ENCODE measurements at regions not wholly inside any gene's neighbourhood (a gene's known extent, or its start where the extent isn't known, plus 50 kb on each side); places are given as distances from the start of the nearest gene placed in this dataset.

- Histone ChIP-seq H4K20me1 (ENCODE audit: control insufficient read depth, insufficient read depth, low read depth, low read length) (no peaks in the 10 kb centered on the region), H3K27ac (ENCODE audit: low read depth, low read length) (no peak overlapping the region), H3K4me3 (ENCODE audit: low read length) (no peak overlapping the region), H3K9me2 (replicated peaks; ENCODE audit: control insufficient read depth, low read length) (no peaks in the 10 kb centered on the region), H3K9me3 (ENCODE audit: control insufficient read depth, insufficient read depth, low read length) (no peaks in the 10 kb centered on the region), H3K27me3 (ENCODE audit: control insufficient read depth, low read length) (no peaks in the 10 kb centered on the region), H3F3A (ENCODE audit: control insufficient read depth, insufficient read depth) (no peaks in the 10 kb centered on the region), H3K36me3 (ENCODE audit: control insufficient read depth, low read length) (no peaks in the 10 kb centered on the region), H3K79me2 (ENCODE audit: control insufficient read depth, low read length) (no peaks in the 10 kb centered on the region), H3K4me1 (ENCODE audit: control insufficient read depth, low read length) (no peaks in the 10 kb centered on the region), H3K4me2 (ENCODE audit: low read length) (no peak overlapping the region)
- TF ChIP-seq CTCF (IDR thresholded peaks at IDR 0.05; ENCODE audit: low read depth, low read length, poor library complexity, severe bottlenecking) (no peak), EZH2phosphoT487 (IDR thresholded peaks at IDR 0.05; ENCODE audit: borderline replicate concordance, low read length) (no peak)
These were observed 63.5 kb downstream of the SYT4 start for GRCh38 chr18:43213816-43214215.

GRCh38 chr18:43211059-43211458 lies 66.2 kb downstream of the SYT4 start:
- no peaks in the 10 kb centered on the region for H4K20me1 ChIP-seq (ENCODE audit: control insufficient read depth, insufficient read depth, low read depth, low read length)
- H3K4me2 ChIP-seq (ENCODE audit: low read length) = no peak overlapping the region
- H3K79me2 ChIP-seq (ENCODE audit: control insufficient read depth, low read length) = no peaks in the 10 kb centered on the region
- H3K4me3 ChIP-seq (ENCODE audit: low read length) = no peak overlapping the region
- no peak for TF ChIP-seq EZH2phosphoT487 (IDR thresholded peaks at IDR 0.05; ENCODE audit: borderline replicate concordance, low read length)
- TF ChIP-seq CTCF (IDR thresholded peaks at IDR 0.05; ENCODE audit: low read depth, low read length, poor library complexity, severe bottlenecking) = no peak
- H3K9me3 ChIP-seq (ENCODE audit: control insufficient read depth, insufficient read depth, low read length) = no peaks in the 10 kb centered on the region
- H3K36me3 ChIP-seq (ENCODE audit: control insufficient read depth, low read length) = no peaks in the 10 kb centered on the region
- no peaks in the 10 kb centered on the region for H3K27me3 ChIP-seq (ENCODE audit: control insufficient read depth, low read length)
- no peaks in the 10 kb centered on the region for H3K9me2 ChIP-seq (replicated peaks; ENCODE audit: control insufficient read depth, low read length)
- no peaks in the 10 kb centered on the region for H3F3A ChIP-seq (ENCODE audit: control insufficient read depth, insufficient read depth)
- H3K4me1 ChIP-seq (ENCODE audit: control insufficient read depth, low read length) = no peaks in the 10 kb centered on the region
- H3K27ac ChIP-seq (ENCODE audit: low read depth, low read length) = no peak overlapping the region

- Histone ChIP-seq H3K9me3 (ENCODE audit: control insufficient read depth, insufficient read depth, low read length) (no peaks in the 10 kb centered on the region), H3K27me3 (ENCODE audit: control insufficient read depth, low read length) (no peaks in the 10 kb centered on the region), H3K4me2 (ENCODE audit: low read length) (no peak overlapping the region), H4K20me1 (ENCODE audit: control insufficient read depth, insufficient read depth, low read depth, low read length) (no peaks in the 10 kb centered on the region), H3K4me3 (ENCODE audit: low read length) (no peak overlapping the region), H3F3A (ENCODE audit: control insufficient read depth, insufficient read depth) (no peaks in the 10 kb centered on the region), H3K4me1 (ENCODE audit: control insufficient read depth, low read length) (no peaks in the 10 kb centered on the region), H3K79me2 (ENCODE audit: control insufficient read depth, low read length) (no peaks in the 10 kb centered on the region), H3K27ac (ENCODE audit: low read depth, low read length) (no peak overlapping the region), H3K9me2 (replicated peaks; ENCODE audit: control insufficient read depth, low read length) (no peaks in the 10 kb centered on the region; the same call in 1 of the 2 replicates), H3K36me3 (ENCODE audit: control insufficient read depth, low read length) (no peaks in the 10 kb centered on the region)
- TF ChIP-seq CTCF (IDR thresholded peaks at IDR 0.05; ENCODE audit: low read depth, low read length, poor library complexity, severe bottlenecking) = no peak
- no peak for TF ChIP-seq EZH2phosphoT487 (IDR thresholded peaks at IDR 0.05; ENCODE audit: borderline replicate concordance, low read length)
These were observed 79.9 kb upstream of the RIT2 start for GRCh38 chr18:43195421-43195820.

- TF ChIP-seq EZH2phosphoT487 (IDR thresholded peaks at IDR 0.05; ENCODE audit: borderline replicate concordance, low read length) = no peak
- TF ChIP-seq CTCF (IDR thresholded peaks at IDR 0.05; ENCODE audit: low read depth, low read length, poor library complexity, severe bottlenecking) = no peak
- Histone ChIP-seq H3K36me3 (ENCODE audit: control insufficient read depth, low read length) (no peaks in the 10 kb centered on the region), H4K20me1 (ENCODE audit: control insufficient read depth, insufficient read depth, low read depth, low read length) (no peaks in the 10 kb centered on the region), H3F3A (ENCODE audit: control insufficient read depth, insufficient read depth) (no peaks in the 10 kb centered on the region), H3K4me3 (ENCODE audit: low read length) (no peak overlapping the region), H3K9me3 (ENCODE audit: control insufficient read depth, insufficient read depth, low read length) (no peaks in the 10 kb centered on the region), H3K9me2 (replicated peaks; ENCODE audit: control insufficient read depth, low read length) (no peaks in the 10 kb centered on the region; the same call in 1 of the 2 replicates), H3K79me2 (ENCODE audit: control insufficient read depth, low read length) (no peaks in the 10 kb centered on the region), H3K4me2 (ENCODE audit: low read length) (no peak overlapping the region), H3K27me3 (ENCODE audit: control insufficient read depth, low read length) (no peaks in the 10 kb centered on the region), H3K4me1 (ENCODE audit: control insufficient read depth, low read length) (no peaks in the 10 kb centered on the region), H3K27ac (ENCODE audit: low read depth, low read length) (no peak overlapping the region)
These were observed 77.9 kb upstream of the RIT2 start for GRCh38 chr18:43193336-43193735.
